Neural crest cell (in vitro differentiated cells): ENCODE measurements at regions not wholly inside any gene's neighbourhood (a gene's known extent, or its start where the extent isn't known, plus 50 kb on each side); places are given as distances from the start of the nearest gene placed in this dataset.
"Not testable (repeated sequence)": the region's sequence is repeated elsewhere in the genome, so short reads cannot be mapped to it uniquely, and the experiment has no call there.

ENCODE experiments used
- DNase-seq: peaks from one replicate; pipeline ENCODE4 v3.0.0; 2021; ENCODE audit warnings: low read depth, mixed read lengths, low spot score
- H3K27ac Mint-ChIP-seq: one replicate; pipeline ENCODE4 v1.8.0; 2021; ENCODE audit warnings: mild to moderate bottlenecking, mixed read lengths; ENCODE audit not compliant: unreplicated experiment
- H3K27me3 Mint-ChIP-seq: 2 replicates; pipeline ENCODE4 v1.8.0; 2021; ENCODE audit warnings: low read depth, mild to moderate bottlenecking, mixed read lengths
- H3K36me3 Mint-ChIP-seq: 2 replicates; pipeline ENCODE4 v1.8.0; 2021; ENCODE audit warnings: low read depth, mild to moderate bottlenecking, mixed read lengths
- H3K4me1 Mint-ChIP-seq: 2 replicates; pipeline ENCODE4 v1.8.0; 2021; ENCODE audit warnings: mixed read lengths
- H3K4me3 Mint-ChIP-seq: one replicate; pipeline ENCODE4 v1.8.0; 2021; ENCODE audit warnings: mild to moderate bottlenecking, mixed read lengths
- H3K9me3 Mint-ChIP-seq: 2 replicates; pipeline ENCODE4 v1.8.0; 2021; ENCODE audit warnings: mixed read lengths
- TF ChIP-seq, protein P1 (sequence below): fragments of 200-600 bp; sonication (generic); conservative IDR thresholded peaks from 2 replicates; pipeline ENCODE4 v1.5.0; 2021; ENCODE audit warnings: antibody characterized with exemption, mild to moderate bottlenecking

DNA sequence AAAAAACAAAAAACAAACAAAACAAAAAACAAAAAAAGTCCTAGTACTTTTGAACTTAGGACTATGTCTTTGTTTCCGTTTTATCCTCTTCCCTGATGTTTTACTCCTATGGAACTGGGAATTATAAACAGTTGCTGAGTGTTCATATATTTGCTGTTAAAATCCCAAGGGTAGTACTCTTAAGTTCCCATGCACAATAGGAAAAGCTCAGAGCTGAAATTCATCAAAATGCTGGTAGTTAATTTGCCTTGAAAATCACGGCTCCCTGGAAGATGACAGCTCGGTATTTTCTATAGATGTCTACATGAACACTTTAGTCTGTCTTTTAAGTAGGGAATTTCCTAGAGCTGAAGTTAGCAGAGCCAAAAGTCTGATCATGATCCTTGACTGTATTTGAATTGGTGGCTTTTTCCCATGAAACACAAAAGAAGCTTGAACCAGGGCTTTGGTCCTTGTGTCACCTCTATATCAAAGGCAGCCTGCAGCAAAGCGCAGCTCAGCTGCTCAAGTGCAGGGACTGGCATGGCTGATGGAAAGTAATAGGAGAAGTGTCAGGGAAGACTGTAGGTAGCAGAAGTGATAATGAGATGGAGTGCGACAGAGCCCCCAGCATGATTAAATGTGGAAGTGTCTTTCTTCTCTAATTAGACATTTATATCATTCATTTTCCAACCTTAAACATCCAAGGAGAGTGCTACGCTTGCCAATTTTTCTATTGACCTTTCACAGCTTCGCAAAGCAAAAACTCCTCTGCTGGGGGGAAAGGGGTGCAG, 310.9 kb downstream of the TRIM36 start:
- TF ChIP-seq, protein P1, sequence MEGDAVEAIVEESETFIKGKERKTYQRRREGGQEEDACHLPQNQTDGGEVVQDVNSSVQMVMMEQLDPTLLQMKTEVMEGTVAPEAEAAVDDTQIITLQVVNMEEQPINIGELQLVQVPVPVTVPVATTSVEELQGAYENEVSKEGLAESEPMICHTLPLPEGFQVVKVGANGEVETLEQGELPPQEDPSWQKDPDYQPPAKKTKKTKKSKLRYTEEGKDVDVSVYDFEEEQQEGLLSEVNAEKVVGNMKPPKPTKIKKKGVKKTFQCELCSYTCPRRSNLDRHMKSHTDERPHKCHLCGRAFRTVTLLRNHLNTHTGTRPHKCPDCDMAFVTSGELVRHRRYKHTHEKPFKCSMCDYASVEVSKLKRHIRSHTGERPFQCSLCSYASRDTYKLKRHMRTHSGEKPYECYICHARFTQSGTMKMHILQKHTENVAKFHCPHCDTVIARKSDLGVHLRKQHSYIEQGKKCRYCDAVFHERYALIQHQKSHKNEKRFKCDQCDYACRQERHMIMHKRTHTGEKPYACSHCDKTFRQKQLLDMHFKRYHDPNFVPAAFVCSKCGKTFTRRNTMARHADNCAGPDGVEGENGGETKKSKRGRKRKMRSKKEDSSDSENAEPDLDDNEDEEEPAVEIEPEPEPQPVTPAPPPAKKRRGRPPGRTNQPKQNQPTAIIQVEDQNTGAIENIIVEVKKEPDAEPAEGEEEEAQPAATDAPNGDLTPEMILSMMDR = no peak
- Mint-ChIP-seq H3K4me1 (no peaks in the 10 kb centered on the region), H3K4me3 (no peak overlapping the region), H3K27ac (no peak overlapping the region), H3K27me3 (no peaks in the 10 kb centered on the region), H3K9me3 (peaks cover 4% of the 10 kb centered on the region), H3K36me3 (no peaks in the 10 kb centered on the region)
- no peak for DNase-seq

DNA sequence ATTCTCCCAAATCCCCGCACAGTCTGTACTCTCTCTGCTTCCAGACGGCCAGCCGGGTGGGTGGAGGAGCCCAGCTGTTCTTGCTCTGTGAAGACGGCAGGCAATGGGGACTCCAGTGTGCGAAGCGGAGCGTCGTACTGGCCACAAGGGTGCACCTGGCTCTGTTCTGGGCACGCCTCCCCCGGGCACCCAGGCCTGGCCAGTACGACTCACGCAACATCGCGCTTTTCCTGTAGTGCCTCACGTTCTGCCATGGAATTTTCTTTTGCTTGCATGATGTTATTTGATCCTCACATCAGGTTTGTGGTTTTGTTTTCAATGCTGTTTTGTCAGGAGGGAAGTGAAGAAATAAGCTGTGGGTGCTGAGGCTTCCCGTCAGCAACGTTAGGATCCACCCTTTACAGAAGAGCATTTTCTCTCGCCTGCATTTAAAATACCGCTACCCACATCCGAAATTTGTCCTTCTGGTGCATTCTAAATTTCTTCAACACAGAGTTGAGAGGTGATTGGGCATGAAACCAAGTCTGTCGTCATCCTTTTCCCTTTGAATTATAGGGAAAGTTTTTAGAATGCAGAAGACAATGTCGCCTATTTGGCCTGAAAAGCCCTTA, 311.7 kb downstream of the TRIM36 start:
- no peaks in the 10 kb centered on the region for H3K4me1 Mint-ChIP-seq
- H3K27ac Mint-ChIP-seq = no peak overlapping the region
- H3K27me3 Mint-ChIP-seq = no peaks in the 10 kb centered on the region
- no peak overlapping the region for H3K4me3 Mint-ChIP-seq
- no peaks in the 10 kb centered on the region for H3K36me3 Mint-ChIP-seq
- DNase-seq = no peak
- TF ChIP-seq, protein P1 = no peak
- peaks cover 4% of the 10 kb centered on the region for H3K9me3 Mint-ChIP-seq

DNA sequence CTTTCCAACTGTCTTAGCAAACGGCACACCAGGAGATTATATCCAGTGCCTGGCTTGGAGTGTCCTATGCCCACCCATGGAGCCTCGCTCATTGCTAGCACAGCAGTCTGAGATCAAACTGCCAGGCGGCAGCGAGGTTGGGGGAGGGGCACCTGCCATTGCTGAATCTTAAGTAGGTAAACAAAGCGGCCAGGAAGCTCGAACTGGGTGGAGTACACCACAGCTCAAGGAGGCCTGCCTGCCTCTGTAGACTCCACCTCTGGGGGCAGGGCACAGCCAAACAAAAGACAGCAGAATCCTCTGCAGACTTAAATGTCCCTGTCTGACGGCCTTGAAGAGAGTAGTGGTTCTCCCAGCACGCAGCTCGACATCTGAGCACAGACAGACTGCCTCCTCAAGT, 325.0 kb downstream of the TRIM36 start:
- not testable (repeated sequence) for H3K27me3 Mint-ChIP-seq, H3K4me1 Mint-ChIP-seq, DNase-seq, H3K4me3 Mint-ChIP-seq, H3K27ac Mint-ChIP-seq, H3K9me3 Mint-ChIP-seq, H3K36me3 Mint-ChIP-seq

DNA sequence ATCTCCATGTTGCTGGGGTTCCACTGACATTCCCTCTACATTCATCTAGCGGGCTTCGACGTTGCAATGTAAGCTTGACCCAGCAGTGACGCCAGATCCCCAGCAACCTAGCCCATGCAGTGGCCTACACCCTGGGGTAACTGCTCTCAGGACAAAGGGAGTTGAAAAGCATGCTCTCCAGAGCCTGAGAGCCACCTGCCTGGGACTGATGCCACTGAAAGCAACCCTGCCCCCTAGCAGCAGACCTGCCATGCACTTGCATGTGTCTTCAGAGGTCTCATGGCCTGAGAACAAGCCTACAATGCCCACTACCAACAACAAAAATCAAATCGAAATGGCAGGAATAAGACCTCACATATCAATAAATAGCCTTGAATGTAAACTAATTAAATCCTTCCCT, 330.3 kb downstream of the TRIM36 start:
- Mint-ChIP-seq H3K27ac (no peak overlapping the region), H3K4me1 (no peaks in the 10 kb centered on the region), H3K27me3 (peaks cover 14% of the 10 kb centered on the region), H3K9me3 (peaks cover 4% of the 10 kb centered on the region), H3K36me3 (no peaks in the 10 kb centered on the region), H3K4me3 (no peak overlapping the region)
- no peak for DNase-seq
- TF ChIP-seq, protein P1 = no peak

DNA sequence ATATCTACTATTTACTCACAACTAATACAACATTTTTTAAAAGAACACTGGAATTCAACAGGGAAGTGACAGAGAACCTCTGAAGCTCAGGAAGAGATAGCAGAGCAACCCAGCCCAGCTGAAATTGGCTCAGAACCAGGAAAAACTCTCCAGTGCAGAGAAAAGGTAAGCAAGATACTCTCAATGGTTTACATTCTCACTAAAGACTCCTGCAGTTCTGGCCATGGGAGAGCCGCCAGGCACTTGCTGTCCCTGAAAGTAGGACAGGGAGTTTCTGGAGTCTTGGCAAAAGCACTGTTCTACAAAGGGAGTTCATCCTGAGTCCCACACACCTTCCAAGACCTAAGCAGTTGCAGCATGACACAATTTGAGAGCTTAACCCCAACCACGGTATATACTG, 330.8 kb downstream of the TRIM36 start:
- no peak for DNase-seq
- TF ChIP-seq, protein P1 = no peak
- Mint-ChIP-seq H3K27me3 (peaks cover 14% of the 10 kb centered on the region), H3K4me3 (no peak overlapping the region), H3K4me1 (no peaks in the 10 kb centered on the region), H3K9me3 (peaks cover 1% of the 10 kb centered on the region), H3K27ac (no peak overlapping the region), H3K36me3 (no peaks in the 10 kb centered on the region)

DNA sequence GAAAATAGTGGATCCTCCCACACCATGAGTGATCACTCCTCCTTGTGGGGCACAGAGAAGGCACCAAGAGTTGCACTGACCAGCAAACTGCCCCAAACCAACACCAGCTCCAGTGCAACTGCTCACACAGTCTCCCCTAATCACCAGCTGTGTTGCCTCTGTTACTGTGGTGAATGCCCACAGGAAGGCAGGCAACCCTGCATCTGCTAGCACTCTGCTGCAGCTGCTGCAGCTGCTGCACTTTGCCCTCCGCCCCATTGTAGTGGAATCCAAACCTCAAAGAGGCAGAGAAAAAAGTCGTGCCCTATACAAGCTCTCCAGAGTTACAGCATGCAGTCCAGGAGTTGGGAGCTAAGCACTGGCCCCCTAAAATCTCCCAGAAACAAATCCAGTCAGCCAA, 339.6 kb downstream of the TRIM36 start:
- H3K36me3 Mint-ChIP-seq = no peaks in the 10 kb centered on the region
- DNase-seq = no peak
- no peak overlapping the region for H3K27ac Mint-ChIP-seq
- H3K4me3 Mint-ChIP-seq = no peak overlapping the region
- TF ChIP-seq, protein P1 = no peak
- peaks cover 6% of the 10 kb centered on the region for H3K4me1 Mint-ChIP-seq
- H3K27me3 Mint-ChIP-seq = peaks cover 19% of the 10 kb centered on the region
- H3K9me3 Mint-ChIP-seq = peaks cover 9% of the 10 kb centered on the region
